Forelimb muscle (tissue), 1 donor: ENCODE measurements at regions not wholly inside any gene's neighbourhood (a gene's known extent, or its start where the extent isn't known, plus 50 kb on each side); places are given as distances from the start of the nearest gene placed in this dataset.

Experiments
- DNase-seq: peaks from one replicate; pipeline ENCODE4 v3.0.0-alpha.2; 2013; ENCODE audit warnings: low read depth

GRCh38 chr2:195606179-195606578 is 50.8 kb upstream of the SLC39A10 start:
- no peak for DNase-seq

GRCh38 chr2:195604706-195605105 is 52.3 kb upstream of the SLC39A10 start:
- DNase-seq = no peak

GRCh38 chr2:195603998-195604397 is 53.0 kb upstream of the SLC39A10 start:
- no peak for DNase-seq

- no peak for DNase-seq
Observed at GRCh38 chr2:195603408-195603807, 53.6 kb upstream of the SLC39A10 start.

- DNase-seq = no peak
Observed at GRCh38 chr2:195602687-195603086, 54.3 kb upstream of the SLC39A10 start.

- DNase-seq = no peak
Observed at GRCh38 chr2:195601361-195601760, 55.7 kb upstream of the SLC39A10 start.

GRCh38 chr2:195600778-195601177 is 56.2 kb upstream of the SLC39A10 start:
- DNase-seq = no peak

- no peak for DNase-seq
Observed at GRCh38 chr2:195596840-195597239, 60.2 kb upstream of the SLC39A10 start.

- DNase-seq = no peak
Observed at GRCh38 chr2:195595825-195596224, 61.2 kb upstream of the SLC39A10 start.

GRCh38 chr2:195594919-195595694 is 61.9 kb upstream of the SLC39A10 start:
- no peak for DNase-seq

- no peak for DNase-seq
Observed at GRCh38 chr2:195594248-195594647, 62.8 kb upstream of the SLC39A10 start.

GRCh38 chr2:195592105-195592504 is 64.9 kb upstream of the SLC39A10 start:
- DNase-seq = no peak

- no peak for DNase-seq
Observed at GRCh38 chr2:195590861-195591205, 66.2 kb upstream of the SLC39A10 start.

- DNase-seq = no peak
Observed at GRCh38 chr2:195590199-195590860, 66.7 kb upstream of the SLC39A10 start.

GRCh38 chr2:195587966-195588365 is 69.1 kb upstream of the SLC39A10 start:
- no peak for DNase-seq

- DNase-seq = no peak
Observed at GRCh38 chr2:195586062-195586714, 70.8 kb upstream of the SLC39A10 start.

GRCh38 chr2:195582188-195582587 is 74.8 kb upstream of the SLC39A10 start:
- DNase-seq = no peak

- DNase-seq = no peak
Observed at GRCh38 chr2:195579776-195580555, 77.1 kb upstream of the SLC39A10 start.

- no peak for DNase-seq
Observed at GRCh38 chr2:195575879-195576401, 81.1 kb upstream of the SLC39A10 start.

GRCh38 chr2:195575016-195575415 is 82.0 kb upstream of the SLC39A10 start:
- no peak for DNase-seq

- no peak for DNase-seq
Observed at GRCh38 chr2:195574312-195574711, 82.7 kb upstream of the SLC39A10 start.
